WTC11 (cell line): ENCODE measurements at regions not wholly inside any gene's neighbourhood (a gene's known extent, or its start where the extent isn't known, plus 50 kb on each side); places are given as distances from the start of the nearest gene placed in this dataset.

ENCODE experiments used
- TEAD1 ChIP-seq: sonication (generic); formaldehyde crosslinking; IDR thresholded peaks from 2 replicates; pipeline ENCODE4 v1.8.0; 2022; ENCODE audit warnings: mild to moderate bottlenecking, missing genetic modification reagents
- TF ChIP-seq, protein P1 (sequence below): fragments of 200-600 bp; IDR thresholded peaks from 2 replicates; pipeline ENCODE4 v1.8.0; 2022; ENCODE audit warnings: antibody characterized with exemption

DNA sequence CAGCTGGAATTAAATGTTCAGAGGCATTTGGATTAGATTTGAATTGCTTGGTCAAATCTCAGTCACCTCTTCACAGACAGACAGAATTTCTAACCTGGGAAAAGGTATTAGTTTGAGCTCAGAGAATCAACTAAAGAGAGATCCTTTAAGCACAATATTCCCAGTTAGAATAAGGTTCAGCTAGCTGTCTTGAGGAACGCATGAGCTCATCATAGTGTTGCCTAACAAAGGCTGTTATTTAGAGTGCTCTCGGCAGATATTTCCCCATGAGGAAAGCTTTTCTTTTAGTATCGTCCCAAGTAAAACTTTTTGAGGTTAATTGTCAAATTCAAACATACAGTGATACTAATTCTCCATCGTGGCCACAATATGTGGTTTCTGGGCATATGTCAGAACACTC lies 269.9 kb downstream of the HLX start:
- TF ChIP-seq, protein P1, sequence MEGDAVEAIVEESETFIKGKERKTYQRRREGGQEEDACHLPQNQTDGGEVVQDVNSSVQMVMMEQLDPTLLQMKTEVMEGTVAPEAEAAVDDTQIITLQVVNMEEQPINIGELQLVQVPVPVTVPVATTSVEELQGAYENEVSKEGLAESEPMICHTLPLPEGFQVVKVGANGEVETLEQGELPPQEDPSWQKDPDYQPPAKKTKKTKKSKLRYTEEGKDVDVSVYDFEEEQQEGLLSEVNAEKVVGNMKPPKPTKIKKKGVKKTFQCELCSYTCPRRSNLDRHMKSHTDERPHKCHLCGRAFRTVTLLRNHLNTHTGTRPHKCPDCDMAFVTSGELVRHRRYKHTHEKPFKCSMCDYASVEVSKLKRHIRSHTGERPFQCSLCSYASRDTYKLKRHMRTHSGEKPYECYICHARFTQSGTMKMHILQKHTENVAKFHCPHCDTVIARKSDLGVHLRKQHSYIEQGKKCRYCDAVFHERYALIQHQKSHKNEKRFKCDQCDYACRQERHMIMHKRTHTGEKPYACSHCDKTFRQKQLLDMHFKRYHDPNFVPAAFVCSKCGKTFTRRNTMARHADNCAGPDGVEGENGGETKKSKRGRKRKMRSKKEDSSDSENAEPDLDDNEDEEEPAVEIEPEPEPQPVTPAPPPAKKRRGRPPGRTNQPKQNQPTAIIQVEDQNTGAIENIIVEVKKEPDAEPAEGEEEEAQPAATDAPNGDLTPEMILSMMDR = no peak
- no peak for TF ChIP-seq TEAD1 (CRISPR knock-in tag)
